ENCODE measurements at regions not wholly inside any gene's neighbourhood (a gene's known extent, or its start where the extent isn't known, plus 50 kb on each side); places are given as distances from the start of the nearest gene placed in this dataset.

GRCh38 chr12:45102818-45103217, 51.9 kb upstream of the DBX2 start:
- DNase-seq: no peak

- no peak for DNase-seq
These were observed 55.1 kb upstream of the DBX2 start for GRCh38 chr12:45105996-45106395.

GRCh38 chr12:45112306-45112705, 61.4 kb upstream of the DBX2 start:
- no peak for DNase-seq

GRCh38 chr12:45121224-45121623, 70.3 kb upstream of the DBX2 start:
- DNase-seq: no peak

GRCh38 chr12:45122768-45123380, 72.0 kb upstream of the DBX2 start:
- no peak for DNase-seq

- no peak for DNase-seq
These were observed 73.7 kb upstream of the DBX2 start for GRCh38 chr12:45124485-45125155.

- no peak for DNase-seq
These were observed 75.1 kb upstream of the DBX2 start for GRCh38 chr12:45125997-45126396.

GRCh38 chr12:45128637-45129036, 77.7 kb upstream of the DBX2 start:
- no peak for DNase-seq

- peak; percentile 17 to 62 for DNase-seq
These were observed 80.0 kb upstream of the DBX2 start for GRCh38 chr12:45130881-45131281.

- no peak for DNase-seq
These were observed 80.6 kb upstream of the DBX2 start for GRCh38 chr12:45131506-45131905.

GRCh38 chr12:45138609-45139008, 77.3 kb upstream of the ANO6 start:
- peak in 1 of 2 donors; percentile 11 for DNase-seq

GRCh38 chr12:45148006-45148405, 67.9 kb upstream of the ANO6 start:
- DNase-seq: no peak

- DNase-seq: no peak
These were observed 67.3 kb upstream of the ANO6 start for GRCh38 chr12:45148619-45149018.

- DNase-seq: no peak
These were observed 50.6 kb upstream of the ANO6 start for GRCh38 chr12:45165284-45165683.

GRCh38 chr12:45166056-45166455, 49.8 kb upstream of the ANO6 start:
- no peak for DNase-seq
